DLD1 (cell line): ENCODE measurements at regions not wholly inside any gene's neighbourhood (a gene's known extent, or its start where the extent isn't known, plus 50 kb on each side); places are given as distances from the start of the nearest gene placed in this dataset.

ENCODE experiments used
- in situ Hi-C: cut with HindIII; loops from 2 replicates; pipeline ENCODE4 v1.10.0; 2017; ENCODE audit warnings: low sequenced_read_pairs

- in situ Hi-C loops, result no loop called here
These were observed 149.5 kb upstream of the RPS6KA2 start for GRCh38 chr6:166776571-166776970.

GRCh38 chr6:166775923-166776220 lies 148.8 kb upstream of the RPS6KA2 start:
- in situ Hi-C loops, result no loop called here

GRCh38 chr6:166775180-166775922 lies 148.3 kb upstream of the RPS6KA2 start:
- in situ Hi-C loops, result no loop called here

GRCh38 chr6:166774770-166775169 lies 147.7 kb upstream of the RPS6KA2 start:
- in situ Hi-C loops, result no loop called here

- in situ Hi-C loops, result no loop called here
These were observed 147.2 kb upstream of the RPS6KA2 start for GRCh38 chr6:166774292-166774691.

- in situ Hi-C loops, result no loop called here
These were observed 145.5 kb upstream of the RPS6KA2 start for GRCh38 chr6:166772518-166772917.

GRCh38 chr6:166771701-166772100 lies 144.7 kb upstream of the RPS6KA2 start:
- in situ Hi-C loops, result no loop called here

GRCh38 chr6:166770216-166771116 lies 143.4 kb upstream of the RPS6KA2 start:
- in situ Hi-C loops, result no loop called here

- in situ Hi-C loops, result no loop called here
These were observed 142.6 kb upstream of the RPS6KA2 start for GRCh38 chr6:166769648-166770047.

GRCh38 chr6:166768761-166769160 lies 141.7 kb upstream of the RPS6KA2 start:
- in situ Hi-C loops, result no loop called here

GRCh38 chr6:166767230-166767629 lies 140.2 kb upstream of the RPS6KA2 start:
- in situ Hi-C loops, result no loop called here

- in situ Hi-C loops, result no loop called here
These were observed 139.7 kb upstream of the RPS6KA2 start for GRCh38 chr6:166766769-166767168.

GRCh38 chr6:166765234-166765541 lies 138.1 kb upstream of the RPS6KA2 start:
- in situ Hi-C loops, result no loop called here

- in situ Hi-C loops, result no loop called here
These were observed 137.6 kb upstream of the RPS6KA2 start for GRCh38 chr6:166764473-166765233.

- in situ Hi-C loops, result no loop called here
These were observed 136.8 kb upstream of the RPS6KA2 start for GRCh38 chr6:166763606-166764472.

GRCh38 chr6:166761801-166762200 lies 134.8 kb upstream of the RPS6KA2 start:
- in situ Hi-C loops, result no loop called here

- in situ Hi-C loops, result no loop called here
These were observed 133.2 kb upstream of the RPS6KA2 start for GRCh38 chr6:166760288-166760687.

GRCh38 chr6:166758136-166758704 lies 131.2 kb upstream of the RPS6KA2 start:
- in situ Hi-C loops, result no loop called here

GRCh38 chr6:166757232-166758135 lies 130.4 kb upstream of the RPS6KA2 start:
- in situ Hi-C loops, result no loop called here
